PFSK-1 (cell line): ENCODE measurements at regions not wholly inside any gene's neighbourhood (a gene's known extent, or its start where the extent isn't known, plus 50 kb on each side); places are given as distances from the start of the nearest gene placed in this dataset.

ENCODE experiments used
- FOXP2 ChIP-seq: optimal IDR thresholded peaks from 2 replicates; pipeline ENCODE3; 2011; ENCODE audit warnings: borderline replicate concordance, control low read depth, inconsistent platforms; ENCODE audit not compliant: insufficient read depth; ENCODE audit errors: extremely low read length, extremely low read depth
- POLR2AphosphoS5 ChIP-seq: IDR thresholded peaks from 2 replicates; pipeline ENCODE4 v1.6.1; 2012; ENCODE audit warnings: low read depth, mild to moderate bottlenecking, control low read depth, low read length, moderate library complexity
- SIN3A ChIP-seq: IDR thresholded peaks from 2 replicates; pipeline ENCODE4 v1.6.1; 2012; ENCODE audit warnings: mild to moderate bottlenecking, low read length, moderate library complexity, borderline replicate concordance; ENCODE audit not compliant: insufficient read depth
- TAF1 ChIP-seq: IDR thresholded peaks from 2 replicates; pipeline ENCODE4 v1.6.1; 2012; ENCODE audit warnings: low read length, control low read depth, borderline replicate concordance; ENCODE audit not compliant: insufficient read depth

GRCh38 chr20:22495172-22495571 is 89.2 kb downstream of the FOXA2 start:
- TF ChIP-seq TAF1 (no peak), POLR2AphosphoS5 (no peak), FOXP2 (no peak), SIN3A (no peak)
